GM19328 (cell line): ENCODE measurements at regions not wholly inside any gene's neighbourhood (a gene's known extent, or its start where the extent isn't known, plus 50 kb on each side); places are given as distances from the start of the nearest gene placed in this dataset.
"Not testable (repeated sequence)": the region's sequence is repeated elsewhere in the genome, so short reads cannot be mapped to it uniquely, and the experiment has no call there.

Experiments used
- ATAC-seq: cut with Tn5 transposase; IDR thresholded peaks from one replicate; pipeline ENCODE4 v1.9.1; 2021; ENCODE audit warnings: mild to moderate bottlenecking, moderate library complexity; ENCODE audit not compliant: unreplicated experiment

DNA sequence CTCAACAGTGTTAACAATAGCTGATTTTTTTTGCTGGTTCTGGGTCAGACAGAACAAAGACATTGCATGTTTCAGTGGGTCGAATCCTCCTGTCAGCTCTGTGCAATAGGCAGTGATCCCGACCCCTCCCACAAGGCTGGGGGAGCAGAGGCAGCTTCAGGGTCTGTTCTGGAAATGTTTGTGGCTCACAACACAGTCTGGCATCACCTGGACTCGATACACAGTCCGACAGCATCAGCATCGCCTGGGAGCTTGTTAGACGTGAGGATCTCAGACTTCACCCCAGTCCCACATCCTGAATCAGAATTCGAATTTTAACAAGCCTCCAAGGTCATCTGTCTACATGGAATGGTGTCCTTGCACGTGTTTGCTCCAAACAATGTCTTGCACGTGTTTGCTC is 384.7 kb downstream of the IRX2 start:
- no peak for ATAC-seq

- ATAC-seq: no peak
Observed at GRCh38 chr5:2357309-2357708, 394.2 kb downstream of the IRX2 start.

- ATAC-seq: no peak
Observed at GRCh38 chr5:2355859-2356258, 395.6 kb downstream of the IRX2 start.

DNA sequence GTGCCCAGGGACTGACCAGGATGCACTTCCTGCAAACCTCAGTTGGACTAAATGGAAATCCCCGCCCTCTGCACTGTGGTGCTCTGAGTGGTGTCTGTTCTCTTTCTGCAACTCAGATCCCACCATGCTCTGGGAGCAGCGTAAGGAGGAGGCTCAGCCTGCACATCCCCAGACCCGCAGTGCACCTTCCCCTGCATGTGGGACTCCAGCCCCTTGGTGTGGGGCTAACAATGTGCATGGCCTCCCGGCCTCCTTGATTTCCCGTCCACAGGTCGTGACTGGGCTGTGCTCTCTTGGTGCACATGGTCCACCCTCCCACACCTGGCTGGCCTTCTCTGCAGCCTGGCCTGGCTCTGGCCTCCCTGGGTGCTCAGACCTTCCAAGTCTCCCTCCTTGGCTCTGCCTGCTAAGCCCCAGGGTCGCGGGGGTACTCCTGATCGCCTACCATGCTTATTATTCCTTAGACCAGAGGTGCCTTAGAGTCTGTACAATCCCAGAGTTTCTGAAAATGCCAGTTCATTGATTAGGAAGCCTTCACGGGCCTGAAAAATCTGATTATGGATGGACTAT is 397.5 kb downstream of the IRX2 start:
- no peak for ATAC-seq

GRCh38 chr5:2353211-2353610 is 398.3 kb downstream of the IRX2 start:
- no peak for ATAC-seq

- no peak for ATAC-seq
Observed at GRCh38 chr5:2352101-2352861, 399.2 kb downstream of the IRX2 start.

DNA sequence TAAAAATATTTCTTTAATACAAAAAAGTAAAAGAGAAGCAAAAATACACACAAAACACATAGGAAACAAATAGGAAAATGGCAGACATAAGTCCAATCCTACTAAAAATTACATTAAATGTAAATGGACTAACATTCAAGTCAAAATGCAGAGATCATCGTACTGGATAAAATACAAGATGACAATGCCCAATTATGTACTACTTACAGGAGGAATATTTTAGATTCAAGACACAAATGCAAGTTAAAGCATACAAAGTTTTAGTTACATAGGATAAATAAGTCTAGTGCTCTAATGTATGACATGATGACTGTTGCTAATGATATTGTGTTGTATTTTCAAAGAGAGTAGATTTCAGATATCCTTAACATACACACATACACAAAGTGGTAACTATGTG is 401.7 kb downstream of the IRX2 start:
- ATAC-seq: not testable (repeated sequence)

GRCh38 chr5:2338686-2339085 is 412.8 kb downstream of the IRX2 start:
- ATAC-seq: no peak

DNA sequence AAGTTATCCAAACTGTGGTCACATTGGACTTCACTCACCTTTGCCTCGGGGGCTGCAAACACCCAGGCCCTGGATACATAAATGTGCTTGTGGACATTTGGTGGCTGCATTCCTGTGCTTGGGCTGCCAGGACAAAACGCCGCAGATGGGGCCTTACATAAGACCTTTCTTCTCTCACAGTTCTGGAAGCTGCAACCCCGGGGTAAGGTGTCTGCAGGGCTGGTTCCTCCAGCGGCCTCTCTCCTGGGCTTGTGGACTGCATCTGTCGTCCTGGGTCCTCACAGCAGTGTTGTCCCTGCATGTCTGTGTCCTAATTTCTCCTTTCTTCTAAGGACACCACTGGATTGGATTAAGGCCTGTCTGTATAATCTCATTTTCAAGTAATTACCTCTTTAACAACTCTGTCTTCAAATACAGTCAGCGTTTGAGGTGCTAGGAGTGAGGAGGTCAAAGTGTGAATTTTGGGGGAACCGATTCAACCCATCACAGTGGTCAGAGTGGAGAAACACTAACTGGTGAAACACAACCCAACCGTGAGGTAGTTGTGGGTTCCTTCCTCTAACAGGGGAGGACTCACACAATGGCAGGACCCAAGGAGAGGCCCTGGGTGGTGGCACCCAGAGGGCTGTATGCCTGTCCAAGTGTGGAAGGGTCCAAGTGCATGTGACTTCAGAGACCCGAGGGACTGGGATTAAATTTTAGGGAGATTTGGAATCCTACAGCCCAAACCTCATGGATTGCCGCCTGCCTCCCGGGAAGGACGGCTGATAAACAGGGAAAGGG is 415.6 kb downstream of the IRX2 start:
- no peak for ATAC-seq

DNA sequence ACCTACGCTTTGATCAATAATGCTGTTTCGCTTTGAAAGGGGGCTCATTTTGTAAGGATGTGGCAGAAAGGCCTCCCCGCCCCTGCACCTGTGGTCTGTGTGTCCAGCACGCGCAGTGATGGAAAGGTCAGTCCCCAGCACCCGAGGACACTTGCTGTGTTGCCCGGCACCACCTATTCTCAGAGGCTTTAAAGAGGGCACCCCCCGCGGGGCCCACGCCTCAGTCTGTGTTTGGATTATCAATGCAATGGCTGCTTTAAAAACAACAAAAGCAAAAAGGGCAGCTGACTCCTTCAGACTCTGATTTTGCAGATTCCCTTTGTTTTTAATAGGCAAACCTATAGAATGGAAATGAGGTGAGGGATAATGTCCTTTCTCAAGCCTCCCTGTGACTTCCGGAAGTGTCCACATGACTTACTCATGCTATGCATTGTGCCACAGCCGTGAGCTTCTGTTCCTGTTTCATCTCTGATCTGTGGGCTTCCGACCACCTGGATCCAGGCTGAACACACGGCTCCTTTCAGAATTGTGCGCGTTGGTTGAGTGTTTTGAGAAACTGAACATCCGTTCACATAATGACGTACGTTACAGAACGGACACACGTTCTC is 416.2 kb downstream of the IRX2 start:
- no peak for ATAC-seq

GRCh38 chr5:2334719-2335118 is 416.8 kb downstream of the IRX2 start:
- ATAC-seq: no peak

DNA sequence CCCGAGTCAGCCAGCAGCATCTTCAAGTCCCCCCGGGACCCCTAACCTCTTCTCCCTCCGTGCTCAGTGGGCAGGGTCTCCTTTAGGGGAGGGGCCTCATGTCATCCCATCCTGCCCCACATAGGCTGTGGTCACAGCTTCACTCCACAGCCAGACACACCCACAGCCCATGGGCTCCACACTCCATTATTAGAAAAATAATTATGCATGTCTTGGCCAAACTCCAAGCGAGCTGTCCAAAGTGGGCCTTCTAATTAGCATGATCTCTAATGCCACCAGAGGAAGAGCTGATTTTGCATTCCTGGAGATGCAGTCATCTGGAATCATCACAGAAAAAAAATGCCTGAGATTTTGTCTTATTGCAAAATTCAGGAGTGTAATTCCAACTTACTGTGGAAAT is 418.2 kb downstream of the IRX2 start:
- ATAC-seq: no peak

- no peak for ATAC-seq
Observed at GRCh38 chr5:2332521-2332920, 419.0 kb downstream of the IRX2 start.

- no peak for ATAC-seq
Observed at GRCh38 chr5:2330325-2331130, 420.9 kb downstream of the IRX2 start.

DNA sequence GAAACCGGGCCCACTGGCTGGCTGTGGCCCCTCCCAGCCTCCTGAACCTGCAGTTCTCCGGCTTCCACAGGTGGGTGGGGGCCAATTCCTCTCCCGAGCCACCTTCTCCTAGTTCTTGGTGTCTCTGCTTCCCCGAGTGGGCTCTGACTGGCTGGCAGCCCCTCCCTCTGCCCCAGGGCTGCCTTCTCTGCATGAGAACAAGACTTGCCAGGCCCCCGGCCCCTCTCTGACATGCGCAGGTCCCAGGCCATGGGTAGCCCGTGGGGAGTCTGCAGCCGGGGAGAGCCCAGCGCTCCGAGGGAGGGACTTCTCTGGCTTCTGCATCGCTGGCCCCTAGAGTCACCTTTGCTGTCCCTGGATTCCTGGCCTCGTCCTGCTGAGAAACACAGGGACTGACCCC is 421.7 kb downstream of the IRX2 start:
- no peak for ATAC-seq

GRCh38 chr5:2326601-2327000 is 424.9 kb downstream of the IRX2 start:
- no peak for ATAC-seq

DNA sequence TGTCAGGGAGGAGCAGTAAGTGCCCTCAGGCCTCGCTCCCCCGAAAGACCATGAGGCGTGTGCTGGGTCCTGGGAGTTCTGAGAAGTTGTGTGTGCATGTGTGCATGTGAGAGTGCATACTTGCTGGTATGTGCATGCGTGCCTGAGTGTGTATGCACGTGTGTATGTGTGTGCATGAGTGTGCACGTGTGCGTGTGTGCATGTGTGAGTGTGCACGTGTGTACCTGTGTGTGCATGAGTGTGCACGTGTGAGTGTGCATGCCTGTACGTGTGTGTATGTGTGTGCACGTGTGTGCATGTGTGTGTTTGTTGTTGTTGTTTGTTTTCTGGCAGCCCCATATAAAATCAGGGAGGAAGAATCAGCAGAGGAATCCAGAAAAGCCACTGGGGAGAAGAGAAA is 426.7 kb downstream of the IRX2 start:
- ATAC-seq: no peak

DNA sequence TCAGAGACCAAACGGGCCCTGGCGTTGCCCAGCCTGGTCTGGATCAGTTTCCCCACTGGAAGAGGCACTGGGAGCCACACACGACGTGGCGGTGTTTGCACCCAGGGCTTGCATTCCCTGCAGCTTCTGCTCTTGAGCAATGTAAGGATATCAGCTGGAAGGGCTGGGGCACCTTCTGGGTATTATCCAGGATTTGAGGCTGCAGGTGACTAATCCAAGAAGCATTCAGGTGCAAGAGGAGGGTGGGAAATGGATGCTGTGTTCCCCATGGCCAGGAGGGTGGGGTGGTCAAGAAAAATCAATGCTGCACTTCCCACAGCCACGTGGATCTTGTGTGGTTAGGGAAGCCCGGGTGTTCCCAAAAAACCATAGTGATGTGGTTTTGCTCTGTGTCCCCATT is 430.9 kb downstream of the IRX2 start:
- ATAC-seq: no peak

GRCh38 chr5:2317540-2317939 is 433.9 kb downstream of the IRX2 start:
- no peak for ATAC-seq

- ATAC-seq: no peak
Observed at GRCh38 chr5:2311851-2312250, 429.1 kb upstream of the IRX4 start.

DNA sequence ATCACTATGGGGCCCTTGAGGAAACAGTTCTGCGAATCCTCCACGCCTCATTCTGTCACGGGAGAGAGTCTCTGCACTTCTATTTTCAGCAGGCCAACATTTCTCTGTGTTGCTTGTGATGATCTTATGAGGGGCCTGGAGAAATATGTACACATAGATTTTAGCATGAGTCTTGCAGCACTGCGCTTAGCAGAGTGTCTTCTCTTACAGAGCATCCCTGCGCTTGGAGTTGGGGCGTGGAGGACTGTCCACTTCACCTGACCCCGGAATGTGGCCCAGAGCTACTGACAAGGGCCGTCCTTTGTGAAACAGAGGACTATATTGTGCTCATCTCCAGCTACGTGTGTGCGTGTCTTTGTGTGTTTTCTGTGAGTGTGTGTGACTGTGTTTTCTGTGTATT is 428.2 kb upstream of the IRX4 start:
- ATAC-seq: no peak
